ENCODE measurements at regions not wholly inside any gene's neighbourhood (a gene's known extent, or its start where the extent isn't known, plus 50 kb on each side); places are given as distances from the start of the nearest gene placed in this dataset.

- no peak for DNase-seq (ENCODE audit: low read depth, low spot score)
- H3K9me3 ChIP-seq (ENCODE audit: low read depth, low read length) = no peaks in the 10 kb centered on the region
- no peak overlapping the region for H3K27ac ChIP-seq
- H3K36me3 ChIP-seq (ENCODE audit: insufficient read depth, low read length) = no peaks in the 10 kb centered on the region
- H3K4me3 ChIP-seq = no peak overlapping the region
- H3K9ac ChIP-seq (ENCODE audit: insufficient read length) = no peak overlapping the region
- TF ChIP-seq EZH2 (IDR thresholded peaks at IDR 0.05) = no peak
- no peak for TF ChIP-seq POLR2AphosphoS5 (IDR thresholded peaks at IDR 0.05; ENCODE audit: borderline replicate concordance, low read depth, low read length)
- TF ChIP-seq FOXP2 (optimal IDR thresholded peaks at IDR 0.05; ENCODE audit: control extremely low read depth, extremely low read length, insufficient read depth) = no peak
Observed at GRCh38 chr1:55713516-55713915, 498.4 kb upstream of the USP24 start.

- Histone ChIP-seq H3K36me3 (ENCODE audit: insufficient read depth, low read length) (no peaks in the 10 kb centered on the region), H3K4me3 (no peak overlapping the region), H3K27ac (no peak overlapping the region), H3K9me3 (ENCODE audit: low read depth, low read length) (no peaks in the 10 kb centered on the region), H3K9ac (ENCODE audit: insufficient read length) (no peak overlapping the region)
- no peak for DNase-seq (ENCODE audit: low read depth, low spot score)
- TF ChIP-seq POLR2AphosphoS5 (IDR thresholded peaks at IDR 0.05; ENCODE audit: borderline replicate concordance, low read depth, low read length) (no peak), FOXP2 (optimal IDR thresholded peaks at IDR 0.05; ENCODE audit: control extremely low read depth, extremely low read length, insufficient read depth) (no peak), EZH2 (IDR thresholded peaks at IDR 0.05) (no peak)
Observed at GRCh38 chr1:55712148-55712547, 497.0 kb upstream of the USP24 start.

GRCh38 chr1:55708781-55709180 lies 493.6 kb upstream of the USP24 start:
- H3K9ac ChIP-seq (ENCODE audit: insufficient read length) = no peak overlapping the region
- DNase-seq (ENCODE audit: low read depth, low spot score) = no peak
- no peak overlapping the region for H3K27ac ChIP-seq
- H3K36me3 ChIP-seq (ENCODE audit: insufficient read depth, low read length) = no peaks in the 10 kb centered on the region
- H3K4me3 ChIP-seq = no peak overlapping the region
- H3K9me3 ChIP-seq (ENCODE audit: low read depth, low read length) = no peaks in the 10 kb centered on the region
- TF ChIP-seq FOXP2 (optimal IDR thresholded peaks at IDR 0.05; ENCODE audit: control extremely low read depth, extremely low read length, insufficient read depth) (no peak), EZH2 (IDR thresholded peaks at IDR 0.05) (no peak), POLR2AphosphoS5 (IDR thresholded peaks at IDR 0.05; ENCODE audit: borderline replicate concordance, low read depth, low read length) (no peak)

GRCh38 chr1:55707846-55708245 lies 492.7 kb upstream of the USP24 start:
- Histone ChIP-seq H3K36me3 (ENCODE audit: insufficient read depth, low read length) (no peaks in the 10 kb centered on the region), H3K9me3 (ENCODE audit: low read depth, low read length) (no peaks in the 10 kb centered on the region), H3K9ac (ENCODE audit: insufficient read length) (no peak overlapping the region), H3K4me3 (no peak overlapping the region), H3K27ac (no peak overlapping the region)
- TF ChIP-seq FOXP2 (optimal IDR thresholded peaks at IDR 0.05; ENCODE audit: control extremely low read depth, extremely low read length, insufficient read depth) = no peak
- TF ChIP-seq EZH2 (IDR thresholded peaks at IDR 0.05) = no peak
- TF ChIP-seq POLR2AphosphoS5 (IDR thresholded peaks at IDR 0.05; ENCODE audit: borderline replicate concordance, low read depth, low read length) = no peak
- DNase-seq (ENCODE audit: low read depth, low spot score) = no peak

GRCh38 chr1:55707196-55707595 lies 492.0 kb upstream of the USP24 start:
- H3K27ac ChIP-seq = no peak overlapping the region
- no peak for DNase-seq (ENCODE audit: low read depth, low spot score)
- TF ChIP-seq EZH2 (IDR thresholded peaks at IDR 0.05) (no peak), POLR2AphosphoS5 (IDR thresholded peaks at IDR 0.05; ENCODE audit: borderline replicate concordance, low read depth, low read length) (no peak), FOXP2 (optimal IDR thresholded peaks at IDR 0.05; ENCODE audit: control extremely low read depth, extremely low read length, insufficient read depth) (no peak)
- no peaks in the 10 kb centered on the region for H3K9me3 ChIP-seq (ENCODE audit: low read depth, low read length)
- H3K36me3 ChIP-seq (ENCODE audit: insufficient read depth, low read length) = no peaks in the 10 kb centered on the region
- H3K9ac ChIP-seq (ENCODE audit: insufficient read length) = no peak overlapping the region
- no peak overlapping the region for H3K4me3 ChIP-seq

GRCh38 chr1:55706397-55706796 lies 491.2 kb upstream of the USP24 start:
- TF ChIP-seq EZH2 (IDR thresholded peaks at IDR 0.05) (no peak), FOXP2 (optimal IDR thresholded peaks at IDR 0.05; ENCODE audit: control extremely low read depth, extremely low read length, insufficient read depth) (no peak), POLR2AphosphoS5 (IDR thresholded peaks at IDR 0.05; ENCODE audit: borderline replicate concordance, low read depth, low read length) (no peak)
- Histone ChIP-seq H3K27ac (no peak overlapping the region), H3K4me3 (no peak overlapping the region), H3K9me3 (ENCODE audit: low read depth, low read length) (no peaks in the 10 kb centered on the region), H3K9ac (ENCODE audit: insufficient read length) (no peak overlapping the region), H3K36me3 (ENCODE audit: insufficient read depth, low read length) (no peaks in the 10 kb centered on the region)
- DNase-seq (ENCODE audit: low read depth, low spot score) = no peak

- Histone ChIP-seq H3K36me3 (ENCODE audit: insufficient read depth, low read length) (no peaks in the 10 kb centered on the region), H3K9ac (ENCODE audit: insufficient read length) (no peak overlapping the region), H3K27ac (no peak overlapping the region), H3K4me3 (no peak overlapping the region), H3K9me3 (ENCODE audit: low read depth, low read length) (no peaks in the 10 kb centered on the region)
- TF ChIP-seq POLR2AphosphoS5 (IDR thresholded peaks at IDR 0.05; ENCODE audit: borderline replicate concordance, low read depth, low read length) (no peak), EZH2 (IDR thresholded peaks at IDR 0.05) (no peak), FOXP2 (optimal IDR thresholded peaks at IDR 0.05; ENCODE audit: control extremely low read depth, extremely low read length, insufficient read depth) (no peak)
- no peak for DNase-seq (ENCODE audit: low read depth, low spot score)
Observed at GRCh38 chr1:55703726-55704363, 488.7 kb upstream of the USP24 start.

- DNase-seq (ENCODE audit: low read depth, low spot score) = no peak
- Histone ChIP-seq H3K36me3 (ENCODE audit: insufficient read depth, low read length) (no peaks in the 10 kb centered on the region), H3K27ac (no peak overlapping the region), H3K4me3 (no peak overlapping the region), H3K9ac (ENCODE audit: insufficient read length) (no peak overlapping the region), H3K9me3 (ENCODE audit: low read depth, low read length) (no peaks in the 10 kb centered on the region)
- TF ChIP-seq POLR2AphosphoS5 (IDR thresholded peaks at IDR 0.05; ENCODE audit: borderline replicate concordance, low read depth, low read length) (no peak), EZH2 (IDR thresholded peaks at IDR 0.05) (no peak), FOXP2 (optimal IDR thresholded peaks at IDR 0.05; ENCODE audit: control extremely low read depth, extremely low read length, insufficient read depth) (no peak)
Observed at GRCh38 chr1:55702064-55702463, 486.9 kb upstream of the USP24 start.
